Bronchial epithelial cell (primary cell): ENCODE measurements at regions not wholly inside any gene's neighbourhood (a gene's known extent, or its start where the extent isn't known, plus 50 kb on each side); places are given as distances from the start of the nearest gene placed in this dataset.
A peak's percentile ranks its signal among the peaks of the same experiment; 100 is the strongest.

ENCODE experiments used
- DNase-seq: peaks from one replicate; pipeline ENCODE4 v3.0.0-alpha.2; 2010; ENCODE audit warnings: low read depth
- FAIRE-seq: peaks from 2 replicates; lab custom pipeline; 2011; peaks lifted over from hg19 to GRCh38; lab: Jason Lieb, UNC
- H3K27me3 ChIP-seq: 2 replicates; pipeline ENCODE4 v1.5.1; 2011; ENCODE audit warnings: low read length; ENCODE audit not compliant: control insufficient read depth, insufficient read depth
- H3K36me3 ChIP-seq: 2 replicates; pipeline ENCODE4 v1.5.1; 2011; ENCODE audit warnings: low read length; ENCODE audit not compliant: control insufficient read depth, insufficient read depth
- H3K4me3 ChIP-seq: 2 replicates; pipeline ENCODE4 v1.5.1; 2011; ENCODE audit warnings: mild to moderate bottlenecking, low read depth, low read length, control low read depth
- TF ChIP-seq, protein P1 (sequence below): IDR thresholded peaks from 2 replicates; pipeline ENCODE4 v1.5.1; 2011; ENCODE audit warnings: mild to moderate bottlenecking, moderate library complexity, low read length, control low read depth, inconsistent platforms; ENCODE audit not compliant: insufficient read depth, severe bottlenecking

DNA sequence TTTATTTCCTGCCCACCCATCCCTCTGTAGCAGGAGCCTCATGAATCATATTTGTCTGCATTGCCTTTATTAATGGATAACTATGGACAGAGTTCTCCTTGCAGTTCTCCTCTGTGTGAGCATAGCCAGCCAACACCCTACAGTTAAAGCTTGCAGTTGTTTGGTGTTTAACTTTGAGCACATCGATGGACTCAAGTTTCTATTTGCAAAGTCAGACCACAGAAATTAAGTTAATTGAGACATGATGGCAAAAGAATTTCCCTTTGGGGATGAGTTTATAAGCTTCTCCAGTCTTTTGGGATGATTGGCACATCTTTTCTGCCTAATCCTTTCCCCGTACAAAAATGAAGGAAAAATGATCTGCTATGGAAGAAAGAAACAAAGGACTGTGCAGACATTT lies 398.9 kb upstream of the THBS1 start:
- Histone ChIP-seq H3K36me3 (no peaks in the 10 kb centered on the region), H3K27me3 (no peaks in the 10 kb centered on the region), H3K4me3 (no peak overlapping the region)
- FAIRE-seq (no peak), DNase-seq (no peak)
- TF ChIP-seq, protein P1, sequence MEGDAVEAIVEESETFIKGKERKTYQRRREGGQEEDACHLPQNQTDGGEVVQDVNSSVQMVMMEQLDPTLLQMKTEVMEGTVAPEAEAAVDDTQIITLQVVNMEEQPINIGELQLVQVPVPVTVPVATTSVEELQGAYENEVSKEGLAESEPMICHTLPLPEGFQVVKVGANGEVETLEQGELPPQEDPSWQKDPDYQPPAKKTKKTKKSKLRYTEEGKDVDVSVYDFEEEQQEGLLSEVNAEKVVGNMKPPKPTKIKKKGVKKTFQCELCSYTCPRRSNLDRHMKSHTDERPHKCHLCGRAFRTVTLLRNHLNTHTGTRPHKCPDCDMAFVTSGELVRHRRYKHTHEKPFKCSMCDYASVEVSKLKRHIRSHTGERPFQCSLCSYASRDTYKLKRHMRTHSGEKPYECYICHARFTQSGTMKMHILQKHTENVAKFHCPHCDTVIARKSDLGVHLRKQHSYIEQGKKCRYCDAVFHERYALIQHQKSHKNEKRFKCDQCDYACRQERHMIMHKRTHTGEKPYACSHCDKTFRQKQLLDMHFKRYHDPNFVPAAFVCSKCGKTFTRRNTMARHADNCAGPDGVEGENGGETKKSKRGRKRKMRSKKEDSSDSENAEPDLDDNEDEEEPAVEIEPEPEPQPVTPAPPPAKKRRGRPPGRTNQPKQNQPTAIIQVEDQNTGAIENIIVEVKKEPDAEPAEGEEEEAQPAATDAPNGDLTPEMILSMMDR, result no peak

DNA sequence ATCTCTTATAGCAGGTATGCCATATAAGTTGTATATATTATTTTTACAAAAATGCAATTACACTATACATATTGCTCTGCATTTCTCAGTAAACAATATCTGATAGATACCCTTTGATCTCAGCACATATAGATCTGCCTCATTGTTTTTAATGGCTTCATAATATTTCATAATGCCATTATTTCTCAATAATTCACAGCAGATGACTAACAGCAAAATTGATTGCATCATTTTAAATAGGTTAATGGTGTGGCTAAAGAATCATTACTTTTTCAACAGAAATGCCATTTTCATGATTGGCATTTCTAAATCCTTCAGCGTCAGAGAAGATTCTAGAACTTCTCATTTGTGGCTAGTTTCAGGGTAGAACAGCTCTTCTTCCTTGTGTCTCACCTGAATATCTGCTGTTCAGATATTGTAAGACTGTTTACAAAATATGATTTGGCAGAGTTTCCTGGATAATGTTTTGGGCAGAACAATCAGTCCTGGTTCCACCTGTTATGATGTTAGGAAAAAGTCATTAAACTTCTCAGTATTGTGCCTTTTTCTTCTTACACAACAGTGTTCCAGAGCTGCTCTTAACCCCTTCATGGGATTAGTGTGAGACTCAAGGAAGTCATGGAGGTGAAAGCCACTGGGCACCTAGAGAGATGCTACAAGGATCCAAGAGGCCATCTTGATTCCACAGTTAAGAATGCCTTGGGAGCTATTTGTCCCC lies 397.6 kb upstream of the THBS1 start:
- Histone ChIP-seq H3K36me3 (no peaks in the 10 kb centered on the region), H3K27me3 (no peaks in the 10 kb centered on the region), H3K4me3 (no peak overlapping the region)
- peak; percentile 85 for DNase-seq
- FAIRE-seq, result no peak
- TF ChIP-seq, protein P1, result no peak

DNA sequence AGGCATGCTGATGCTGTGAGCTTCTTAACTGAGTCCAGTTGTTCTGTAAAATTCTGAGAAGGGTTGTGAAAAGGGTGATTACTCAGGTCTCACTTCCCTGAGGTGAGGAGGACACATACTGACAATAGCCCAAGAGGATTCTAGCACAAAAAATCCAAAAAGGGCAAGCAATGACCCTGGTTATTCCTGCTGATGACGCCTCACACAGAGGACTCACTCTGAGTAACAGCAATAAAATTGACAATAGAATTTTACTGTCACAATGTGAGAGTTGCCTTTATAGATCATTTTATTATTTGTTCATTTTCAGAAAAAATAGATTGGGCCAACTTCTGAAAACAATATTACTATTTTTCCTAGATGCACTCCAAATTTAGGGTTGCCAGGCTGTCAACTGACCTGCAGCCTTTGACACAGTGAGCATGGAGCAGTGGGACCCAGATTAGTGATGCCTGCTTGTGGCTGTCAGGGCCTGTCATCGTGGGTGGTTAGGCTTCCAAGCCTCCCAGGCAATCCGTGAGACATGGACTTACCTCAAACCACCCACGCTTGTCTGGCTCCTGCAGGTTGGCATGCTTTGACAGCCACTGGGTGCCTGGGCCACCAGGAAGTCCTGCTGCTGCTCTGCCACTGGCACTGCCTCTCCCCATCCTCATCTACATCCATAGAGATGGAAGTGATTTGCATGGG lies 396.0 kb upstream of the THBS1 start:
- Histone ChIP-seq H3K27me3 (no peaks in the 10 kb centered on the region), H3K36me3 (no peaks in the 10 kb centered on the region), H3K4me3 (no peak overlapping the region)
- TF ChIP-seq, protein P1, result no peak
- FAIRE-seq, result no peak
- DNase-seq, result peak; percentile 79

DNA sequence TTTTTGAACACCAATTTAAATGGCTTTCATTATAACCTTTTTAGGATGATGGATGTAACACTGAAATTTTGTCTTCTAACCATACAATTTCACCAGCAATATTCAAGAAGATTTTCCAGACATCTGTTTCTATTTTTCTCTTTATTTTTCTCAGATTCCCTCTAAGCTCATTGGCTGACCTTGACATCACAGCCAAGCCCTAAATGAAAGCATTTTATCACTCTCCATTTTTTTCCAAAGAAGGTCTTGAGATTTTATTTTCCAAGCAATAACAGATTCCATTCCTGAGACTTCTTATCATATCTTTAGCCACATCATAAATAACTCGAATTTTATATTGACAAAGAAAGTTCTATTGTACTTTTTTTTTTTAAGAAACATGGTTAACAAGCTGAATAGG lies 392.6 kb upstream of the THBS1 start:
- FAIRE-seq (no peak), DNase-seq (no peak)
- Histone ChIP-seq H3K27me3 (no peaks in the 10 kb centered on the region), H3K4me3 (no peak overlapping the region), H3K36me3 (no peaks in the 10 kb centered on the region)
- TF ChIP-seq, protein P1, result no peak

DNA sequence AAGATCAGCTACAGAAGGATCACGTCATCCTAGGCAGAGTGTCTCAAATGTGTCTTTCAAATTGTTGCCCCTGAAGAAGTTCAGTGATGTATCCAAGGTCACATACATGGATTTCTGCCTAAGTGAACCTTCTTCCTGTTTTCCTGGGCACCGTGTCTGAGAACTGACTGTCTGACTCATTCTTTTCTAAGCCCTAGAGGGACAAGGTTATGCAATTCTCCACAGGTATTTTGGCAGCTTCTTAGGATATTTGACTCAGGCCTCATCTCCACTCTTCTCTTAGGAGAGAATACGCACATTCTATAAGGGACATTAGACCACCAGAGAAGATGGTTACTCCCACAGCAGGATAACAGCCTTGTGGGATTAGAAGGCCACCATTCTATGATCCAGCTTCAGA lies 391.9 kb upstream of the THBS1 start:
- peak; percentile 88 for FAIRE-seq
- TF ChIP-seq, protein P1, result no peak
- no peak overlapping the region for H3K4me3 ChIP-seq
- DNase-seq, result peak; percentile 98
- no peaks in the 10 kb centered on the region for H3K36me3 ChIP-seq
- H3K27me3 ChIP-seq, result no peaks in the 10 kb centered on the region
